HG03378 (cell line): ENCODE measurements at regions not wholly inside any gene's neighbourhood (a gene's known extent, or its start where the extent isn't known, plus 50 kb on each side); places are given as distances from the start of the nearest gene placed in this dataset.

Source experiments
- ATAC-seq: cut with Tn5 transposase; IDR thresholded peaks from one replicate; pipeline ENCODE4 v1.9.1; 2021; ENCODE audit warnings: mild to moderate bottlenecking, moderate library complexity; ENCODE audit not compliant: unreplicated experiment

DNA sequence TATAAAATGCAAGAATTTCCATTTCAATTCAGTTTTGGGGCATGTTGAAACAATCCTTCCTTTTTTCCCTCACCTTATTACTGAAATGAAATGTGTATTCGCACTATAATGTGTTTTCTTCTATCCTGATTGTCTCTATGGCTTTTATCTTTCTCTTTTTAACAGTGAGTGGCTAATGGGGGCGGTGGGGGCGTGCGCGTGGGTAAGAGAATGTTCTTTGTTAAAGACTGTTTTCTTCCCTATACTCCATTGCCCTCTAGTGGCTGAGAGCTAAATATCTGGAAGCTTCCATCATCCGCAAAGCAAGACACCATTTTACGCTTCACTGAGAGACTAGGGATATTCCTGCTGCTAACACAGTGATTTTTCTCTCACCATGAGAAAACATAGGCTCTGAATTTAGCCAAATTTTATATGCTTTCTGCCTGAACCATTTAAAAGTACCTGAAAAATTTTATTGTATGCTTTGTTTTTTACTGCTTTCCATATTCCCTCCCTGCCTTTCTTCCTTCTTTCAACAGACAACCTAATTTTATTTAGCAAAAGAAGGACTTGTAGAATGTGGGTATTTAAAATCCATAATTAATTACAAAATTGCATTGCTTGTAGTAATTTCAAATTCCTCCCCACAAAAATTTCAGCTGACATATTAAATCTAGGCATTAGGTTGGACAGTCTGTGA lies 194.0 kb downstream of the GASK1B start:
- ATAC-seq, result peak; percentile 85

DNA sequence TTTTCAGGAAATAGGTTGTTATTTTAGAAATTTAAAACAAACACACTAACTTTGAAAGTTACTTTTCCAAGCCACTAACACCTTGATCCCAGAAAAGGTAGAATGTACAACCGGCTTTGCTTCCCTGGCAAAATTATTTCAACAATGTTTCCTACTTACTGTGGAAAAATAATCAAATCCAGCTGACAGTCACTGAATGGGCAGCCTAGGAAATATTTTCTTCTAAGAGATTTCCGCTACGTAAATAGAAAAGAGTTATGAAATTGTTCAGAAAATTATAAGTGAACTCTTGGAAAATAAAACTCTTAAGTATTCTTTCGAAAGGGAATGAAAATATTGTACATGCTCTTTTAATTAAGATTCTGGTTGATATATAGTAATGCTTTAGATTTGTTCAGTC lies 195.7 kb downstream of the GASK1B start:
- no peak for ATAC-seq

DNA sequence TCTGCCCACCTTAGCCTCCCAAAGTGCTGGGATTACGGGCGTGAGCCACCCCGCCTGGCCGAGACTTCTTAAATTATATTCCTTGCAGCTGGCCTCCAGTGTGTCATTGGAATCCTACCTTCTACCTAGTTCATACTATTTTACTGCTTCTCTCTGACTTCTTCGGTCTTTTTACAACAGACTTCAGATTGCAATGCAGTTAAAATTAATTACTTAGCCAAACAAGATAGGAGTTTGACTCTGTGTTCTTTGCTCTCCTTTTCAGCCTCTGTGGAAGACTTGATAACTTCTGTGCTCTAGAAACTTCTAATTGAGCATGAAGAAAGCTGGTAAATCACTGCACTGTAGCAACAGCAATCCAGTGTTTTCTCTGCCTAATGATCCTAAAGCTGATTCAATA lies 199.5 kb downstream of the GASK1B start:
- ATAC-seq, result no peak

DNA sequence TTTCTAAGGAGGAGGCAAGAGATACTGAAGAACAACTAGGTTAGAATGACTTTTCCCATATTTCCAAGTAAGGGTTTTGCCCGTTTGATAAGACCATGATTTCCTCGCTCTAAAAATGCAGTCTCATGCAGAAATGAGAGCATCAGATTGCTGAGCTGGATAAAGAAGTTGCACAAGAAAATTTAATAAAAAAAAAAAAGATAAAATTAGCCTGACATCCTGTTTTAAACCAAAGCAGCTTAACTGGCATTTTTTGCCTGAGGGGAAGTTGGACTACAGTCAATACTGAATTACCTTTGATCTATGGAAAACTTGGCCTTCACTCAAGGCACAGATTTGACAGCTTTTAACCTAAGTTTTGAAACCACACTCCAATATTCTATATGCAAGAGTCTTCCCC lies 208.4 kb downstream of the GASK1B start:
- ATAC-seq, result no peak

DNA sequence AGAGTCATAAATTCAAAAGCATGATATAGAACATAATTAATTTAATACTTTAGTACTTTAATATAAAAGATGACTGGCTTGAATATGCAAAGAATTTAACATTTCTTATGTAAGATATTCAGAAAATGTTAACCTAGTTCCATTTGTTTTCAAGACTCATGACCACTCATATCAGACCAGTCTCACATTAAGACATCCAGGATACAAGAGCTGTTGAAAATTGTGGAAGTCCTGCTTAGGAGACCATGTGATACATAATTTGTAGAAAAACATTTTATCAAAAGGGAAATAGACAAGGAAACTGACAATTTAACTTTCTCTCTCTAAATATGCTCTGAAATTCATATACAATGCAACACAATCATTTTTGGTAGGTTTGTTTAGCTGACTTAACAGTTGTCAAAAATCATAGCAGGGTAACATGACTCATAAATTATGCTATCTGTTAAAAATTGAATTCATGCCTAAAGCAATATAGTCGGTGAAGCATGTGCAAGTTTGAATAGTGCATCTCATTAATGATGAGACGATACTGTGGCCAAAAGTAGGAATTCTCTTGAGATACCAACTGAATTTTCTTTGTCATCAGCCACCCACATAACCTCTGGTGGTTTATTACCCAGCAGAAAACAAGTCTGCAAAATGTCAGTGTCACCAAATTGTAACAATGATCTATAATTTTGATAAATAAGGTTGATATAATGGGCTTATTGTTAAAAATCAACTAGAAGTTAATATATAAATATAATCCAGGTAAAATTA lies 211.4 kb downstream of the GASK1B start:
- no peak for ATAC-seq

DNA sequence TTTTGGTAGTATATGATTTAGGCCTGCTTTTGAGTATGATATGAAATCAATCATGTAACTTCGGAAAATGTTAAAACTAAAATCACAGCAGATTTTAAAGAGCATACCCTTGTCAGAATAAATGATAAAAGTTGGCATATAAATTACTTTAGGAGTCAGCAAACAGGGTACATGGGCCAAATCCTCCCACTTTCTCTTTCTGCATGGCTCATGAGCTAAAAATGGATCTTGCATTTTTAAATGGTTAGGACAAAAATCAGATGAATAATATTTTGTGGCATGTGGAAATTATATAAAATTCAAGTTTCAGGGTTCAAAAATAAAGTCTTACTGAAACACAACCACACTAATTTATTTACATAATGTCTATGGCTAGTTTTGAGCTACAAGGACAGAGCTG lies 214.9 kb downstream of the GASK1B start:
- no peak for ATAC-seq

DNA sequence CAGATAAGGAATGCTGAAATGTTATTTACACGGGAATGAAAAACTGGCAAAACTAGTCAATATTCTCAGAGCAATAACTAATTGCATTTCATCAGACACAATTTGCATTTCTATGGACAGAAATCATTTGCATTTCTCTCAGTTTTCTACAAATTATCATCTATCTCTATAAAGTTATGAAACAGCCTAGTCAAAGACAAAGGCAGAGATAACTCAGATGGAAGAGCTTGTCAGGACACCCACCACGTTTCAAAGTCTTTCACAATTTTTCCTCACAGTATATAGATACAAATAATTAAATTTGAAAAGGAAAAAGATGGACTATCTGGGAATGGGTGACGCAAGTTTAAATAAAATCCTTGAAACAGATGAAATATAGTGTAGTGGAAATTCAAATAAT lies 230.8 kb downstream of the GASK1B start:
- ATAC-seq, result no peak

DNA sequence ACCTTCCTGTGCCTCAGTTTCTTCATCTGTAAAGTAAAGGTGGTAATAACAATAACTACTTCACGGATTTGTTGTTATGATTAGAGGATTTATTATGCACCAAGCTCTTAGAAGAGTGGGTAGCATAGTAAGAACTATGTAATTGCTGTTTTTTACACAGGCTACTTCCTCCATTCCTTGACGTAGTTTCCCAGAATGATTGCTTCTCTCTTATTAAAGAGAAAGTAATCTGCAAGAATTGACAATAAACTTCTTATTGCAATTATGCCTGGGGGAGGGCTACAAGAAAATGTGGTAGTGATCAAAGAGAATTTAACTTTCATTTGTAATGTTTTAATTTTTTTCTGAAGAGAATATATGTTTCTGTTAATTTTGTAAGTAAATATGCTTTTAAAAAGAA lies 238.7 kb downstream of the GASK1B start:
- ATAC-seq, result no peak

DNA sequence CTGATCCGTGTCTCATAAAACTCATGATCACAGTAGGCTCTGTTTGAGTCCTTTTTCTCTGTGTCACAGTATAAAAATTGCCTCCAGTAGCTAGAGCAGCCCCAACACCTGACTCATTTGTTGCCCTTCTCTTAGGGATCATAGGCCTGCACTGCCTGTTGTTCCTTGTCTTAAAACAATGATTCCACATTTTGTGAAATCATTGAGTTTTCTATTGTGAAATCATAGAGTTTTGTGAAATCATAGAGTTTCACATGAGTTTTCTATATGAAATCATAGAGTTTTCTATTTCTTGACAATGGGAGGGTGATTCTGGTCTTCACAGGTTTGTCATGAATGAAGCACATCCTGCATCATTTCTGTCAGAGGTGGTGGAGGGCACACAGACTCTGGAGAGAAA lies 239.9 kb downstream of the GASK1B start:
- ATAC-seq, result no peak

DNA sequence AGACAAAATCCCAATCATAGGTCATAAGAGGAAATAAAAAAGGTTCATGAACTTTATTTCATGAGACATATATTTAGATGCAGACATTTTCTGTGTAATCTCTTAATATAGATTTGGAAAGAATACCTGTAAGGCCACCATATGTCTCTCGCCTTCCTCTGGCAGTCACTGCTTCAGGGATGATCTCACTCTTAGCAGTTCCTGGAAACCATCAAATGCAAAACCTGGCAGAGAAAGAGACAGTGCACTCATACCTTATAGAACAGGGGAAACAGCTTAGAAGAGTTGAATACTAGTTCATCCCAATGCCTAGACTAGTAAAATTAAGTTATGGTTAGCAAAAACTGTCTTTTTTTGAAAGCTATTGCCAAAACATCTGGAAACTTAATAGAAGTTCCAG lies 243.3 kb downstream of the GASK1B start:
- no peak for ATAC-seq

DNA sequence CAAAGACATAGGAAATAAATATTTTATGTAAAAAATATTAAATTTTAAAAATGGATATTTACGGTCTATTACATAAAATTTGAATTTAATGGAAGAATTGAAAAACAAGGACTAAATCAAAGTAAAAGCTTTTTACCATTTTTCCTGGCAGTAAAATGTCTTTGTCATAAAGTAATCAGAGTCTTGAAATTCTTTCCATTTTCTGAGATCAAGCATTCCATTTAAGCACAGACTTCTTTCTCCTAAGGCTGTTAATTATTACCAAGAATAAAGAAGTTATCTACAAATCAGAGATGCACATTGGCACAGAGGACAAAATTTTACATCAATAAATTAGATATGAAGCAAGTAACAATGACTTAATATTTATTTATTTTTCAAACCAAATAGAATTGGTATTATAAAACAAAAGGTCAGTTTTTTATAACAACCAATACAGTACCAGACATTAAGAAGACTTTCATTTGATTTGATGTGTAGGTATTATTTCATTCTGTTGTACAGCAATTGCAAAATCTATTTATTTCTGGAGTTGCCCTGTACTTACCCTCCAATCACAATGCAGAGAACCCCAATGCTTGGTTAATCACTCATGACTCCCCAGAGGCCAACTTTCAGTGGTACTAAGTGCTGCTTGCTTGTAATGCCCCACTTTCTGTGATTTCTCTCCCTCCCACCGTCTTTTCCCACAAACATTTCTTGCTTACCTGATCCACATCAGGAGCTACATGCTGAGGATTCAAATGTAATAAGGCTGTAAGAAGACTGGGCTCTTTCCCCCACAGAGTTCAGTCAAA lies 254.6 kb downstream of the GASK1B start:
- no peak for ATAC-seq

DNA sequence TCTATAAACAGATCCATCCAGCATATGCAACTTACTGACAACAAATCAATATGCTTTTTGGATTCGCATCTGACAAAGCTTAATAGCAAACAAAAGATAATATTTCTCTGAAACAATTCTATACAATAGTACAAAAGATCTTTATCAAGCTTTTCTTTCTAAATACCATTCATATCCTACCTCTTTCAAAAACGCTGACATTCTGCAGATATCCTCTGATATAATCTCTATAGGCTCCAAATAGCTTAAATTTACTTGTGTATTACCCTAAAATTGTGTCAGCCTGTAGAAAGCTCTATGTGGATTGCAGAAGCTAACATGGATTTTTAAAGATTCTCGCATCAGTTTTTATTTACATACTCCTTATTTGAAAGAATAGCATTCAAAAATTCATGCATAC lies 260.6 kb downstream of the GASK1B start:
- no peak for ATAC-seq

DNA sequence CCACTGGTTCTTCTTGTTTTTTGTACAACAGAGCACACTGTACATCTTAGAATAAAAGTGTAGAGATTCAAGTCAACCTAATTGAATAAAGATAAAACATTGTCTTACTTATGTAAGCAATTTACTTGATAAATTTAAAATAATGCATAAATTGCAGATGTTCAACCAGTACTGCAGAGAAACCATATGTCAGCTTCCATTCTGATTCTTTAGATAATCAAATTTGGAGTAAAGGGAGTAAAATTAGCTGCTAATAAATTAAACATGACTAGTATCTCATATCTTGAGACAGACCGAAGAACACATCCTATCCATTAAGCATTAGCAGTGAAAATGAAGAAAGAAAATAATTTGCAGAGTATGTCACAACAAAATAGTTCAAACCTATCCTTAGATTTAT lies 261.2 kb downstream of the GASK1B start:
- no peak for ATAC-seq

DNA sequence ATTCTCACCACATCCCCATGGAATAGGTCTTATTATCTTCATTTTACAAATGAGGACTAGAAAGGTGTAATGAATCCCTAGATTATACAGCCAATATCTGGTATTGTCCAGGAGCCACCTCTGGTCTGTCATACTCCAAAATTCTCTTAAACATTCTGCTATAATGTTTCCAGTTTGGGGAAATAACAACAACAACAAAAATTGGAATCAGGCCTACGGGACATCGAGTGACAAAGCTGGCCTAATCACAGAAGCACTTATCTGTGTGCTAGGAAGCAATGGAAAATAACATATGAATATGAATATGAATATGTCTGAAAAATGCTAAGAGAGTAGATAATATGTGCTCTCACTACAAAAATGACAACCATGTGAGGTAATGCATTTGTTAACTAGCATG lies 264.1 kb downstream of the GASK1B start:
- ATAC-seq, result no peak

DNA sequence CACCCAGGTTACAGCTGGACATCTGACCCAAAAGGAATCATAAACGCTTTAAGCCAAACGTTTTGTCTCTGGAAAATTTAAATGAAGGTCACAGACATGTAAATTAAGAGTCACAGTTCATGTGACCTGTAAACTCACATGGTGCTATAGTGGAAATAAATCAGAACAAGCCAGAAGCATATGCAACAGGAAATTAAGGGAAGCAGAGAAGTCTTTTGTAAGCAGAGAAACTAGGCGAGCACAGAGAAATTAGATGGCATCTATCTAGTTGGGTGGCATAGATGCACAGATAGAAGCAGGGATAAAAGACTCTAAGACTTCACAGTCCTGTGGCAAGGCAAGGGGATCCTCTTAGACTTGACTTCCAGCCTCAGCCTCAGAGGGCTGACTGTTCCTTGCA lies 264.8 kb downstream of the GASK1B start:
- no peak for ATAC-seq

DNA sequence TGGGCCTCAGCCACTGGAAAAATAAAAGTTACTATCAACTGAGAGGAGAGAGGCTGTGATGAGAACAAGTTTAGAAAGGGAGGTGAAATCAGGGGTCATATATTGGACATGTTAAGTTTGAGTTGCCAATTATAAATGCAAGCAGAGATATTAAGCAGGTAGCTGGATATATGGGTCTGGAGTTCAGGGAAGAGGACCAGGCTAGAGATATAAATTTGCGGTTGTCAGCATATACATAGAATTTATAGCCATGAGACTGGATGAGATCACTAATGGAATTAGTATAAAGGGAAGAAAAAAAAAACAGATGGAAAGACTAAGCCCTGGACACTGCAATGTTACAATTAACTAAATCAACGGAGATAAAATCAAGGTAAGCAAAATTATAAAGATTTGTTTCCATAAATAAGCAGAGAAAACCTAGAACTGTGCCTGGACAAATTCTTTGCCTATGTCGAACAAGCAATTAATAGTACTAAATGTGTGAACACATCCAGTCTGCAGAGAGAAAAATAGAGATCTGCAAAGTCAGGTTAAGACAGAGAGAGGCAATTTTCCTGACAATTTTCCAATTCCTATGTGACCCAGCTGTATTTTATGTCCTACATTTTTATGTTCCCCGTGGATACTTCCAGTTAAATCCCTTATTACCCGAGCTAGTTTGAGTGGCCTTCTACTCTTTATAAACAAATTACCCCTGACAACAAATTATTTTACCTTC lies 265.4 kb downstream of the GASK1B start:
- ATAC-seq, result no peak

DNA sequence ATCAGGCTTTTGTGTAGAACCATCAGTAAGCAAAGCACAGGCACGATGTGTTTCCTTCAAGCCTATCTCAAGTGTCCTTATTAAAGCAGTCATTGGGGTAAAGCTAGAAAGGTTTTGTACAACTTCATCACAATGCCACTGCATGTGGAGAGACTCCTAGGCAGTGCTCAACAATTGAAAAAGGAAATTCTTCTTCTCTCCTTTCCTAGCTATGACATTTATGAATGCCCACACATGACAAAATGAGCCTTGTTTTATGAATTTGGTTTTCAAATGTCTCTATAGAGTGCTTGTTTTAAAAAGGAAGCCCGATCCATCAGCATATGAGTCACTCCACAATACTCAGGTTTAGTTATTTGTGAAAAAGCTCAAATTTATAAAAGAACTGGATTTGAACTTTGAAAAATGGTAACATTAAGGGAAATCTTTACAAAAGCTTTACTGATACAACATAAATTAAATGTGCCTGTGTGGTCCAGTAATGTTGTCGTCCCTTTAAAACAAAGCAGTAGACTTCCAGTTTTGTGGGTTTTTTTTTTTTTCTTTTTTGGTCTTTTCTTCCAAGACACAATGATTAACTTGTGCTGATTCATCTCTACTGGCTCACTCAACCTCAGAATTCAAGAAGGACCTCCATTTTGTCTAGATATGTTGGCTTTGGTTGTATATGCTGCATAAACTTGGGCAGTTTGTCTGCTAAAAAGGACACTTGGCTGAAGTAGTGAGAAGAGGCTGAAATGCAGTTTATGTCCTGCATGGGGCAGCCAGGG lies 273.8 kb downstream of the GASK1B start:
- no peak for ATAC-seq

DNA sequence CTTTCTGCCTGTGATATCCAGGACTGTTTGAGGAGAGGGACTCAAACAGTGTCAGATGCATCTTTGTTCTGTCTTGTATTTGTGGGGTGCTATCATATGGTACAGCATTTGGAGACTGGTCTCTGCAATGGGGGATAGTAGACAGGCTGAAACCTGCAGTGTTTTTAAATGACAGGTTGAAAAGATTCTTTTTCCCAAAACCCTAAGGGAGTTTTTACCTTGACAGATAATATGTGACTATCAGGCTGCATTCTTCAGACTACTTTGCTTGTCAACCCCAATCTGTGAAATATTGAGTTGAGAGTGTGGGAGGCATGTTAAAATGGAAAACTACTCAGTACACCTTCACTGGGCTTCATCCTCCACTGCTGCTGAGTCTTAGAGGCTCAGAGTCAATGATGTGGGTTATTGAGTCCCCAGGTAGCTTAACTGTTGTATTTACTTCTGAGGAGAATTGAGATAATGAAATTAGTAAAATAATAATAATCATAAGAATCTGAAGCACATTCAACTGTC lies 274.9 kb downstream of the GASK1B start:
- ATAC-seq, result no peak

DNA sequence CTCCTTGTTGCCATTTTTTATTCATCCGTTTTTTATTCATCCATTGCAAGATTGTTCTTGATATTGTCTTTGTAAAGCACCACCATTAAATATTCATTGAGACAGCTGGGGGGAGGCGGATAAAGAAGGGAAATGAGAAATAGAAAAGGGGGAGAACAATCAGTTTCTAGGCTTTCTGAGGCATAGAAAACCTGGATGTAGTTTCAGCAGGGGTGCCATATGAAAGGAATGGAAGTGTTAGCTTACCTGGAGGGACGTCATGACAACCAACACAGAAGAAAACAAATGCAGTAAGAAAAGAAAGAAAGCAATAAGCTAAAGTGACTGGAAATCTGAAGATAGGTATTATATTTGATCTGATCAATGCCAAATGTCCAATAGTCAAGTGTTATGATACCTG lies 276.1 kb downstream of the GASK1B start:
- no peak for ATAC-seq

DNA sequence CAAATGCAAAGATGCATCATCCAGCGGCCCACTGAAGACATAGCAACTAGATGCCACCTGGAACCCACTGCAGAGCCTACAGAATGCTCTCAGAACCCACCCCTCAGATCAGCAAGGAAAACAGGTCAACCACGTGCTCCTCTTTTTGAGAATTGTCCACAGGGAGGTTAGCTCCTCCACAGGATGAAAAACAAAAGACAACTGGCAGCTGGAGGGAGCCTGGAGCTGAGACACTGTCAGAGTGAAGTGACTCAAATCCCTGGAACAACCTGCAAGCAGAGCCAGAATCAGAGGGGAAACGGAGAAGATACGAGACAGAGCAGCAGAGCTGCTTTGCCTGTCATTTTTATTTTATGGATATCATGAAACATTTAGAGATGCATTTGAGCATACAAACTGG lies 277.6 kb downstream of the GASK1B start:
- no peak for ATAC-seq
